Peyer's patch (tissue), 4 donors: ENCODE measurements at regions not wholly inside any gene's neighbourhood (a gene's known extent, or its start where the extent isn't known, plus 50 kb on each side); places are given as distances from the start of the nearest gene placed in this dataset.

Experiments
- DNase-seq, 3 donors: peaks; one replicate each; pipeline ENCODE4 v3.0.0-alpha.2; 2017 to 2019
- H3K27ac ChIP-seq, 4 donors: fragments of 200-600 bp; sonication (generic); one replicate each; pipeline ENCODE4 v1.5.1; 2016 to 2019
- H3K27me3 ChIP-seq, 2 donors: fragments of 200-600 bp; sonication (generic); one replicate each; pipeline ENCODE4 v1.5.1; 2019
- H3K36me3 ChIP-seq, 3 donors: fragments of 200-600 bp; sonication (generic); one replicate each; pipeline ENCODE4 v1.5.1; 2016 to 2019
- H3K4me1 ChIP-seq, 4 donors: fragments of 200-600 bp; sonication (generic); one replicate each; pipeline ENCODE4 v1.5.1; 2016 to 2019
- H3K4me3 ChIP-seq, 4 donors: fragments of 200-600 bp; sonication (generic); 1 replicate in 3 of 4; 2 replicates in 1 of 4; pipeline ENCODE4 v1.5.1; 2016 to 2019; ENCODE audit warnings: mild to moderate bottlenecking in 1 of 4
- H3K9me3 ChIP-seq, 4 donors: fragments of 200-600 bp; sonication (generic); one replicate each; pipeline ENCODE4 v1.5.1; 2016 to 2019; ENCODE audit warnings: mild to moderate bottlenecking in 1 of 4
- CTCF ChIP-seq, 6 experiments: fragments of 450-650 bp in 4 of 6; fragments of 200-600 bp in 2 of 6; sonication (generic) in 1 of 6; IDR thresholded peaks; one replicate each; pipeline ENCODE4 v1.5.1; 2017 to 2019; ENCODE audit warnings: antibody characterized with exemption in 6 of 6, mild to moderate bottlenecking in 3 of 6, moderate library complexity in 1 of 6
- POLR2A ChIP-seq, 2 donors: fragments of 450-650 bp; IDR thresholded peaks; one replicate each; pipeline ENCODE4 v1.5.1; 2017; ENCODE audit warnings: antibody characterized with exemption in 2 of 2, mild to moderate bottlenecking in 2 of 2, moderate library complexity in 2 of 2

- Histone ChIP-seq H3K9me3 (no peaks in the 10 kb centered on the region), H3K4me3 (no peak overlapping the region), H3K4me1 (no peaks in the 10 kb centered on the region), H3K27ac (no peak overlapping the region), H3K36me3 (no peaks in the 10 kb centered on the region), H3K27me3 (no peaks in the 10 kb centered on the region)
- TF ChIP-seq POLR2A (IDR thresholded peaks at IDR 0.05) (no peak), CTCF (IDR thresholded peaks at IDR 0.05) (no peak)
- DNase-seq: no peak
These were observed 973.5 kb upstream of the SPRY2 start for GRCh38 chr13:81314461-81314860.

- no peaks in the 10 kb centered on the region for H3K4me1 ChIP-seq
- H3K4me3 ChIP-seq: no peak overlapping the region
- H3K9me3 ChIP-seq: no peaks in the 10 kb centered on the region
- no peak for TF ChIP-seq CTCF (IDR thresholded peaks at IDR 0.05)
- TF ChIP-seq POLR2A (IDR thresholded peaks at IDR 0.05): no peak
- H3K27me3 ChIP-seq: no peaks in the 10 kb centered on the region
- DNase-seq: no peak
- no peak overlapping the region for H3K27ac ChIP-seq
- no peaks in the 10 kb centered on the region for H3K36me3 ChIP-seq
These were observed 965.0 kb upstream of the SPRY2 start for GRCh38 chr13:81305928-81306327.

- no peak for DNase-seq
- TF ChIP-seq POLR2A (IDR thresholded peaks at IDR 0.05) (no peak), CTCF (IDR thresholded peaks at IDR 0.05) (no peak)
- no peaks in the 10 kb centered on the region for H3K9me3 ChIP-seq
- H3K4me1 ChIP-seq: no peaks in the 10 kb centered on the region
- no peaks in the 10 kb centered on the region for H3K36me3 ChIP-seq
- no peak overlapping the region for H3K27ac ChIP-seq
- no peaks in the 10 kb centered on the region for H3K27me3 ChIP-seq
- no peak overlapping the region for H3K4me3 ChIP-seq
These were observed 963.3 kb upstream of the SPRY2 start for GRCh38 chr13:81304121-81304659.

GRCh38 chr13:81302677-81303076, 961.8 kb upstream of the SPRY2 start:
- Histone ChIP-seq H3K27me3 (no peaks in the 10 kb centered on the region), H3K9me3 (no peaks in the 10 kb centered on the region), H3K4me3 (no peak overlapping the region), H3K4me1 (no peaks in the 10 kb centered on the region), H3K36me3 (no peaks in the 10 kb centered on the region), H3K27ac (no peak overlapping the region)
- no peak for TF ChIP-seq POLR2A (IDR thresholded peaks at IDR 0.05)
- no peak for TF ChIP-seq CTCF (IDR thresholded peaks at IDR 0.05)
- DNase-seq: no peak

GRCh38 chr13:81302125-81302524, 961.2 kb upstream of the SPRY2 start:
- no peak for DNase-seq
- no peaks in the 10 kb centered on the region for H3K27me3 ChIP-seq
- H3K27ac ChIP-seq: no peak overlapping the region
- H3K36me3 ChIP-seq: no peaks in the 10 kb centered on the region
- H3K9me3 ChIP-seq: no peaks in the 10 kb centered on the region
- no peak overlapping the region for H3K4me3 ChIP-seq
- TF ChIP-seq CTCF (IDR thresholded peaks at IDR 0.05) (no peak), POLR2A (IDR thresholded peaks at IDR 0.05) (no peak)
- no peaks in the 10 kb centered on the region for H3K4me1 ChIP-seq

- Histone ChIP-seq H3K36me3 (no peaks in the 10 kb centered on the region), H3K4me1 (no peaks in the 10 kb centered on the region), H3K4me3 (no peak overlapping the region), H3K27me3 (no peaks in the 10 kb centered on the region), H3K9me3 (no peaks in the 10 kb centered on the region), H3K27ac (no peak overlapping the region)
- TF ChIP-seq POLR2A (IDR thresholded peaks at IDR 0.05) (no peak), CTCF (IDR thresholded peaks at IDR 0.05) (no peak)
- no peak for DNase-seq
These were observed 954.3 kb upstream of the SPRY2 start for GRCh38 chr13:81295177-81295576.
